ENCODE measurements at regions not wholly inside any gene's neighbourhood (a gene's known extent, or its start where the extent isn't known, plus 50 kb on each side); places are given as distances from the start of the nearest gene placed in this dataset.

- TF ChIP-seq, protein P1, sequence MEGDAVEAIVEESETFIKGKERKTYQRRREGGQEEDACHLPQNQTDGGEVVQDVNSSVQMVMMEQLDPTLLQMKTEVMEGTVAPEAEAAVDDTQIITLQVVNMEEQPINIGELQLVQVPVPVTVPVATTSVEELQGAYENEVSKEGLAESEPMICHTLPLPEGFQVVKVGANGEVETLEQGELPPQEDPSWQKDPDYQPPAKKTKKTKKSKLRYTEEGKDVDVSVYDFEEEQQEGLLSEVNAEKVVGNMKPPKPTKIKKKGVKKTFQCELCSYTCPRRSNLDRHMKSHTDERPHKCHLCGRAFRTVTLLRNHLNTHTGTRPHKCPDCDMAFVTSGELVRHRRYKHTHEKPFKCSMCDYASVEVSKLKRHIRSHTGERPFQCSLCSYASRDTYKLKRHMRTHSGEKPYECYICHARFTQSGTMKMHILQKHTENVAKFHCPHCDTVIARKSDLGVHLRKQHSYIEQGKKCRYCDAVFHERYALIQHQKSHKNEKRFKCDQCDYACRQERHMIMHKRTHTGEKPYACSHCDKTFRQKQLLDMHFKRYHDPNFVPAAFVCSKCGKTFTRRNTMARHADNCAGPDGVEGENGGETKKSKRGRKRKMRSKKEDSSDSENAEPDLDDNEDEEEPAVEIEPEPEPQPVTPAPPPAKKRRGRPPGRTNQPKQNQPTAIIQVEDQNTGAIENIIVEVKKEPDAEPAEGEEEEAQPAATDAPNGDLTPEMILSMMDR (IDR thresholded peaks at IDR 0.05; ENCODE audit: borderline replicate concordance, control extremely low read depth, extremely low read depth, insufficient read depth, missing control alignments), result no peak
- DNase-seq (ENCODE audit: low spot score), result no peak
- in situ Hi-C loops (cut with MboI; ENCODE audit: low sequenced_read_pairs, unreplicated experiment), result no loop called here
Observed at GRCh38 chr3:30554317-30554690, 52.1 kb upstream of the TGFBR2 start.

GRCh38 chr3:30555968-30556367 is 50.4 kb upstream of the TGFBR2 start:
- TF ChIP-seq, protein P1 (IDR thresholded peaks at IDR 0.05; ENCODE audit: borderline replicate concordance, control extremely low read depth, extremely low read depth, insufficient read depth, missing control alignments), result no peak
- in situ Hi-C loops (cut with MboI; ENCODE audit: low sequenced_read_pairs, unreplicated experiment), result no loop called here
- no peak for DNase-seq (ENCODE audit: low spot score)
